ENCODE measurements at regions not wholly inside any gene's neighbourhood (a gene's known extent, or its start where the extent isn't known, plus 50 kb on each side); places are given as distances from the start of the nearest gene placed in this dataset.

DNA sequence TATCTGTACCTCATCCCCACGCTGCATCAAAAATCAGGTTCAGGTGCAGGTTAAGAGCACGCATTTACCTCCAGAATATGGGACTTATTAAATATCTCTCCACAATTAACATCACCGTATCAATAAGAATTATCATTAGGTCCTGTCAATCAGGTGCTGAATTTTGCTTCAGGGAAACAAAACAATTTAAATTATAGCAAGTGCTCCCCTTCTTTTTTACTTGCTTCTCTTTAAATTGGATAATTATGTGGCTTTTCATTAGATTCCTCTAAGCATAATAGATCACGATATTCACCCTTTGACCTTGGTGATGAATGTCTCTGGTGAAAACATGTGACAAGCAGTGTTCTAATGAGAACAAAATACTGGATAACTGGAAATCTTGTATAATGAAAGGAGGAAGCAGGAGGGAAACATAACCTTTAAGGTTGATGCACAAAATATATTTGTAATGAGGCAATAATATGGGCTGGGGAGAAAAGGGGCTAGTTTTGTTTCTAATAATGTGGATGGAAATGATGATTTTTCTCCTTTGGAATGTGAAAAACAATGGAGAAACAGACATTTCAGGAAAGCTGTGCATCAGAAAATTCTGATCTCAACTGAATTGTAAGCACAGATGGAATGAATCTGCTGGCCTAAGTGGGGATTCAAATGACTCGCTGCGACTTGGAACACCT lies 166.9 kb downstream of the SNX10 start:
- Mint-ChIP-seq H3K27ac (ENCODE audit: unreplicated experiment) (no peak overlapping the region), H3K4me1 (ENCODE audit: unreplicated experiment) (peaks cover 24% of the 10 kb centered on the region), H3K27me3 (ENCODE audit: unreplicated experiment) (no peaks in the 10 kb centered on the region), H3K36me3 (ENCODE audit: low read depth, unreplicated experiment) (no peaks in the 10 kb centered on the region), H3K9me3 (ENCODE audit: unreplicated experiment) (no peaks in the 10 kb centered on the region), H3K4me3 (ENCODE audit: unreplicated experiment) (no peak overlapping the region)
- TF ChIP-seq, protein P1, sequence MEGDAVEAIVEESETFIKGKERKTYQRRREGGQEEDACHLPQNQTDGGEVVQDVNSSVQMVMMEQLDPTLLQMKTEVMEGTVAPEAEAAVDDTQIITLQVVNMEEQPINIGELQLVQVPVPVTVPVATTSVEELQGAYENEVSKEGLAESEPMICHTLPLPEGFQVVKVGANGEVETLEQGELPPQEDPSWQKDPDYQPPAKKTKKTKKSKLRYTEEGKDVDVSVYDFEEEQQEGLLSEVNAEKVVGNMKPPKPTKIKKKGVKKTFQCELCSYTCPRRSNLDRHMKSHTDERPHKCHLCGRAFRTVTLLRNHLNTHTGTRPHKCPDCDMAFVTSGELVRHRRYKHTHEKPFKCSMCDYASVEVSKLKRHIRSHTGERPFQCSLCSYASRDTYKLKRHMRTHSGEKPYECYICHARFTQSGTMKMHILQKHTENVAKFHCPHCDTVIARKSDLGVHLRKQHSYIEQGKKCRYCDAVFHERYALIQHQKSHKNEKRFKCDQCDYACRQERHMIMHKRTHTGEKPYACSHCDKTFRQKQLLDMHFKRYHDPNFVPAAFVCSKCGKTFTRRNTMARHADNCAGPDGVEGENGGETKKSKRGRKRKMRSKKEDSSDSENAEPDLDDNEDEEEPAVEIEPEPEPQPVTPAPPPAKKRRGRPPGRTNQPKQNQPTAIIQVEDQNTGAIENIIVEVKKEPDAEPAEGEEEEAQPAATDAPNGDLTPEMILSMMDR (IDR thresholded peaks at IDR 0.05; ENCODE audit: unreplicated experiment): no peak
- DNase-seq (ENCODE audit: low spot score): no peak

DNA sequence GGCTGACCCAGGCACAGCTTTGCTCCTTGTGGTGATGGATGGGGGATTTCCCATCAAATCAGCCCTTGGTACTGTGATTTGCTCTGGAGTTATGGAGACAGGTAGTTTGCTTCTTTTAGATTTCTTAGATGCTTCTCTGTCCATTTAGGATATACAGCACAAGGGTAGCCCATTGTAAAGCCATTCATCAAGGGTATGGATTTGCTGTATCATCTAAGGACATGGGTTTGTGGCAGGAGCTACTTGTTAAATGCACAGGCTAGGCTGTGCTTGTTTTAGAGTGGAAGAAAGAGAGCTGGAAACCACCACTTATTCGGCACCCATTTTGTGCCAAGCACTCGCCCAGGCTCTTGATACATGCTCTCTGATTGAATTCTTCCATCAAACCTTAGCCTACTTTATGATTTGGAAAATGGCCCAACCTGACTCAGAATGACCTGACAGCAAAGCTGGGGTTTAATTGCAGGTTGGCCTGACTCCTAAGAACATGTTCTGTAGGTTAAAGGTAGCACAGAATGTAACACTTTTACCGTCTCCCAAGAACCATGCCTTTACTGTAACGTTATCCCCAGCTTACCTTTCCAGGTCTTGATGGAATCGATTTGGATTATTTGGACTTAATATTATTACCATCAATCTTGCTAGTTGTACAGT lies 168.0 kb downstream of the SNX10 start:
- TF ChIP-seq, protein P1 (IDR thresholded peaks at IDR 0.05; ENCODE audit: unreplicated experiment): no peak
- Mint-ChIP-seq H3K27me3 (ENCODE audit: unreplicated experiment) (no peaks in the 10 kb centered on the region), H3K27ac (ENCODE audit: unreplicated experiment) (no peak overlapping the region), H3K4me1 (ENCODE audit: unreplicated experiment) (peaks cover 15% of the 10 kb centered on the region), H3K36me3 (ENCODE audit: low read depth, unreplicated experiment) (no peaks in the 10 kb centered on the region), H3K9me3 (ENCODE audit: unreplicated experiment) (no peaks in the 10 kb centered on the region), H3K4me3 (ENCODE audit: unreplicated experiment) (no peak overlapping the region)
- no peak for DNase-seq (ENCODE audit: low spot score)

DNA sequence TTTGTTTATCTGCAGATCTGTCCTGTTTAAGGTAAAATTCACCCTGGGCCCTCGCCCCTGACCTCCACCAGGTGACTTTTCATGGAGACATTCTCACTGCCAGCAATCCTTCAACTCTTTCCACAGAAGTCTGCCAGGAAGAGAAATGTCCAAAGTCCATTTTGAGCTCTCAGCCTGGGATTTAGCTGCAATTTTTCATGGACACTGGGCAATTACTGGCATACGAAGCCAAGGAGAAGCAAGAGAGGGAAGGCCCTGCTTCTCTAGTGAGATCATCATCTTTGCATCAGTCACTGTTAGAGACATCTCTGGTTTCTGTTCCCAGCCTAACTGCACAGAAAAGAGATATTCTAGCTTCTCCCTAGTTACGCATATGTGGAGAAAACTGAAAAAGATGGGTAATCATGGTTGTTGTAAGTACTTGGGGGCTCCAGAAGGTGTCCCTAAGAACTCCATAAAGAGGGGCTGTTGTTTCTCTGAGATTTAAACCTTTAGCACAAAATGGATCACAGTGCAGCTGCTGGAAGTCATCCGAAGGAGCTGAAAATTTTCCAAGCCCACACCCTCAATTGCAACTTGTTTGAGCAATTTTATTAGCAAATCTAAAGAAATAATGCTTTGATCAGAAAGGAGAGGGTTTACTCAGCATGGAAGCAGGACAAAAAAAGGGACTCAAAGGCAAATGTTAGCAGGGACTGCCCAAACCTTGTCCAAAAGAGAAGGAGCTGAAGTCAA lies 168.9 kb downstream of the SNX10 start:
- TF ChIP-seq, protein P1 (IDR thresholded peaks at IDR 0.05; ENCODE audit: unreplicated experiment): no peak
- no peaks in the 10 kb centered on the region for H3K27me3 Mint-ChIP-seq (ENCODE audit: unreplicated experiment)
- H3K9me3 Mint-ChIP-seq (ENCODE audit: unreplicated experiment): no peaks in the 10 kb centered on the region
- H3K36me3 Mint-ChIP-seq (ENCODE audit: low read depth, unreplicated experiment): no peaks in the 10 kb centered on the region
- DNase-seq (ENCODE audit: low spot score): no peak
- no peak overlapping the region for H3K27ac Mint-ChIP-seq (ENCODE audit: unreplicated experiment)
- H3K4me1 Mint-ChIP-seq (ENCODE audit: unreplicated experiment): peaks cover 15% of the 10 kb centered on the region
- H3K4me3 Mint-ChIP-seq (ENCODE audit: unreplicated experiment): no peak overlapping the region

GRCh38 chr7:26461518-26461917 lies 169.9 kb downstream of the SNX10 start:
- Mint-ChIP-seq H3K36me3 (ENCODE audit: low read depth, unreplicated experiment) (no peaks in the 10 kb centered on the region), H3K27ac (ENCODE audit: unreplicated experiment) (no peak overlapping the region), H3K4me1 (ENCODE audit: unreplicated experiment) (peaks cover 15% of the 10 kb centered on the region), H3K9me3 (ENCODE audit: unreplicated experiment) (no peaks in the 10 kb centered on the region), H3K27me3 (ENCODE audit: unreplicated experiment) (no peaks in the 10 kb centered on the region), H3K4me3 (ENCODE audit: unreplicated experiment) (no peak overlapping the region)
- no peak for DNase-seq (ENCODE audit: low spot score)
- TF ChIP-seq, protein P1 (IDR thresholded peaks at IDR 0.05; ENCODE audit: unreplicated experiment): no peak

DNA sequence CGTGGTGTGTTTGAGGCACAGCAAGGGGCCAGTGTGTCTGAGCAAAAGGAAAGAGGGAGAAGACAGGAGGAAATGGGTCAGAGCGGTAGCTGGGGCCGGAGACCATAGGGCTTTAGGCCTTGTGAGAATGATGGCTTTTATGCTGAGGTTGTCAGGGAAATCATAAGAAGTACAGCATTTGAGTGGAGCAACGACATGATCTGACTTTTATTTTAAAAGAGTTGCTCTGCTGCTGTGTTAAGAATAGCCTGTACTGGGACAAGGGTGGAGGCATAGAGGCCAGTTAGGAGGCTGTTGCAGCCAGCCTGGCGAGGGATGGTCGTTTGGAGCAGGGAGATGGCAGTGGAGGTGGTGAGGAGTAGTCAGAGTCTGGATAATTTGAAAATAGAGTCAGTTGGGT lies 174.3 kb downstream of the SNX10 start:
- Mint-ChIP-seq H3K27me3 (ENCODE audit: unreplicated experiment) (no peaks in the 10 kb centered on the region), H3K9me3 (ENCODE audit: unreplicated experiment) (no peaks in the 10 kb centered on the region), H3K4me3 (ENCODE audit: unreplicated experiment) (no peak overlapping the region), H3K4me1 (ENCODE audit: unreplicated experiment) (peaks cover 5% of the 10 kb centered on the region), H3K27ac (ENCODE audit: unreplicated experiment) (no peak overlapping the region), H3K36me3 (ENCODE audit: low read depth, unreplicated experiment) (no peaks in the 10 kb centered on the region)
- DNase-seq (ENCODE audit: low spot score): no peak
- TF ChIP-seq, protein P1 (IDR thresholded peaks at IDR 0.05; ENCODE audit: unreplicated experiment): no peak

All from endothelial cell (in vitro differentiated cells).